Fibroblast of the aortic adventitia (primary cell): ENCODE measurements at regions not wholly inside any gene's neighbourhood (a gene's known extent, or its start where the extent isn't known, plus 50 kb on each side); places are given as distances from the start of the nearest gene placed in this dataset.

Experiments used
- DNase-seq: peaks from one replicate; pipeline ENCODE4 v3.0.0-alpha.2; 2010; ENCODE audit warnings: low read depth
- H3K4me3 ChIP-seq: 2 replicates; pipeline ENCODE4 v1.5.1; 2011; ENCODE audit warnings: low read depth, mild to moderate bottlenecking, control low read depth, low read length, moderate library complexity
- TF ChIP-seq, protein P1 (sequence below): IDR thresholded peaks from 2 replicates; pipeline ENCODE4 v1.5.1; 2011; ENCODE audit warnings: mild to moderate bottlenecking, low read length, control low read depth, inconsistent platforms; ENCODE audit not compliant: insufficient read depth

- no peak overlapping the region for H3K4me3 ChIP-seq
- DNase-seq: peak; percentile 92
- TF ChIP-seq, protein P1, sequence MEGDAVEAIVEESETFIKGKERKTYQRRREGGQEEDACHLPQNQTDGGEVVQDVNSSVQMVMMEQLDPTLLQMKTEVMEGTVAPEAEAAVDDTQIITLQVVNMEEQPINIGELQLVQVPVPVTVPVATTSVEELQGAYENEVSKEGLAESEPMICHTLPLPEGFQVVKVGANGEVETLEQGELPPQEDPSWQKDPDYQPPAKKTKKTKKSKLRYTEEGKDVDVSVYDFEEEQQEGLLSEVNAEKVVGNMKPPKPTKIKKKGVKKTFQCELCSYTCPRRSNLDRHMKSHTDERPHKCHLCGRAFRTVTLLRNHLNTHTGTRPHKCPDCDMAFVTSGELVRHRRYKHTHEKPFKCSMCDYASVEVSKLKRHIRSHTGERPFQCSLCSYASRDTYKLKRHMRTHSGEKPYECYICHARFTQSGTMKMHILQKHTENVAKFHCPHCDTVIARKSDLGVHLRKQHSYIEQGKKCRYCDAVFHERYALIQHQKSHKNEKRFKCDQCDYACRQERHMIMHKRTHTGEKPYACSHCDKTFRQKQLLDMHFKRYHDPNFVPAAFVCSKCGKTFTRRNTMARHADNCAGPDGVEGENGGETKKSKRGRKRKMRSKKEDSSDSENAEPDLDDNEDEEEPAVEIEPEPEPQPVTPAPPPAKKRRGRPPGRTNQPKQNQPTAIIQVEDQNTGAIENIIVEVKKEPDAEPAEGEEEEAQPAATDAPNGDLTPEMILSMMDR: no peak
Observed at GRCh38 chr16:86925067-86925791, 346.9 kb downstream of the FOXL1 start.

DNA sequence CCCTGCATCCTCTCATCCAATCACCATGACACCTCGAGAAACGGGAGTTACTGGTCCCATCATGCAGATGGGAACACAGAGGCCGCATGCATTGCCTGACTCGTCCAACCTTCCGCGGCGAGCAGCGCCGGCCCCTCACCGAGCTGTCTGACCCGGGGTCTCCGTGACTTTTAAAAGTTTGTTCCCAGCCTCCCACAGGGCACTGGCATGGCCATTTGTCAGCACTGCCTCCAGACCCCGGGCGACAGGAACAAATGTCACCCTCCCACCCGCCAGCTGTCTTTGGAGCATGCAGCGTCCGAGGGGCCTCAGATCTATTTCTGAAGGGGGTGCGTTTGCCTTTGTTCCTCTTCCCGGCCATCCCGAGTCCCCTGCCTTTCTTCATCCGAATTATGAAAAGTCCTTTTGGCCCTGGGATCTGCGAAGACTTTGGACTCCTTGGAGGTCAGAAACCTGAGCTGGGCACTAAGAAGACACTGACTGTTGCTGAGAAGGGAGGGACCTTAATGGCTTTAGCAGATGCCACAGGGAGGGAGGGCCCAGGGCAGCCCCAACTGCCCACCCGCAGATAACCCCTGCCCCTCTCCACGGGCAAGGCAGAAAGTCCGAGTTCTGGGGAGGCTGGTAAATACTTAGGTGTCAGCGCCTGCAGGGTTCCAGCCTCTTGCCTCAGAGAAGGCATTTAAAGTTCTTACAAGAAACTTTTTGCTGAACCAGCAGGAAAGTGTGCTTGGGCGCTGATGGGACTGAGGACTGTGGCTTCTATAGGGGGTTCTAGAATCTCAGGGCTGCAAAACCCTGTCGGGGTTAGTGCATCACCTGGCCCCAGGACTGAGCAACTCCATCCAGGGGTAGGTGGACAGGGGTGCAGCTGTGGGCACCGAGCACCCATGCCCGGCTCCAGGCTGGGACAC is 348.1 kb downstream of the FOXL1 start:
- H3K4me3 ChIP-seq: no peak overlapping the region
- DNase-seq: no peak
- TF ChIP-seq, protein P1: no peak

DNA sequence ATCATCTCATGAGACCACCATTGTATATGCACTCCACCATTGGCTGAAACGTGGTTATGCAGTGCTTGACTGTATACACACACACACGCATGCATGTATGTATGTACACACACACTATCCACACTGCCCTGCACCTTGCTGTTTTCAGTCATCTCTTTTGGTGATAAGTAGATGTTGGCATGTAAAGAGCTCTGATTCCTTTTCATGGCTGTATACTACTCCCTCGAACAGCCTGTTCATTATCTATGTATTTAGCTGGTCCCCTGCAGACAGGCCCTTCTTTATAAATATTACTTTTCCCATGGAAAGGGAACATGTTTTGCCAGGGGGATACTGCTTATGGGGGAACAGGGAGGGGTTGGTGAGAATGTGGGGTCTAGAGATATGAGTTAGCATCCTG is 349.4 kb downstream of the FOXL1 start:
- DNase-seq: no peak
- H3K4me3 ChIP-seq: no peak overlapping the region
- TF ChIP-seq, protein P1: no peak

DNA sequence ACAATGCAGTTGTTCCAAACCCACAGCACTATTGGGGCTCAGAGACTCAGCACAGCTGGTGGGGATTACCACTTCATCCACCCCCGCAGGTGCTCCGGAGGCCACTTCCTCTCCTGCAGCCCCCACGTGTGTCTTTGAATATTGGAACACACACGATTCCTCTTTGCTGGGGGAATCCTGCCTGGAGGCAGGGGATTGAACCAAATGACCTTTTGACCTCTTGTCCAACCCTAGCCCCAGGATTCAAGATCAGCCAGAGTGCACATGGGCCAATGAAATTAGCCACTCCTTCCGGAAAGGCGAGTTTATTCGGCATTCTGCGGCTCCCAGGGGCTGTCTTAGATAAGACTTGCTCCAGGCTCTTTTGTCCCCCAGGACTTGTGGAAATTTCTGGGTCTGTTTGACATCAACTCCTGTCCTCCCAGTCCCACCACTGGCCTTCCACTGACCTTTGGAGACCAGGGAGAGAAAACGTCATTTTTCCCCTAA is 350.2 kb downstream of the FOXL1 start:
- DNase-seq: no peak
- TF ChIP-seq, protein P1: no peak
- H3K4me3 ChIP-seq: no peak overlapping the region

DNA sequence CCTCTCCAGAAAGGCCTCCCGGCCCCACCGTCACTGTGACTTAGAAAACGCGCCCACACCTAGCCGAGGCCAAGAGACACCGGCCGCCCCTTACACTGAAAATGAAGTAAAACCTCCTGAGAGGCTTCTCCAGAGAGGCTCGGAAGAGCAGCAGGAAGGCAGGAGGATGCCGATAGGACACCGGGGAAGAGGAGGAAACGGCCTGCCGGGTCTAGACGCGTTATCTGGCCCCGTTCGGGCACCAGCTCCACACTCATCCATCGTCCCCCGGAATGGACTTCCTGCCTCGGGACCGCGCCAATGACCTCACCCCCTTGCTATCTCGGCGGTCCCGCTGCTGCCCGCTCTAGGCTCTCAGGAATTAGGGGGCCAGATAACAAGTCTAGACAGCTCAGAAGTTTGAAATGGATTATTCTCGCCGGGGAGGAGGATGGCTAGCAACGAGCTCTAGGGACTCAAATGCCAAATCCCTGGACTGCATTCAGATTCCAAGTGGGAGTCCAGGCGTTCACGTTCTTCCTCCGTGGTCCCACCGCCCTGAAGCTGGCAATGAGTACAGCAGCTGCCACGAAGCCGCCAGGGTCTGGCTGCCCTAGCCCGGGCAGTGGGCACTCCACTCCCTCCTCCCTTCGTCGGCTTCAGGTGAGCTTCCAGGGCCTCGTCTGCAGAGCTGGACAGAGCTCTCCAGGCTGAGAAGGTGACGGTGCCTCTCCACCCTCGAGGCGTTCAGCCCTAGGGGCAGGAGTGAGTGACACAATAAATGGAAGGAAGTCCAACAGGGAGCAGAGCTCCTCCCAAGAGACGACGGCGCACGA is 350.9 kb downstream of the FOXL1 start:
- TF ChIP-seq, protein P1: no peak
- peak; percentile 95 for DNase-seq

DNA sequence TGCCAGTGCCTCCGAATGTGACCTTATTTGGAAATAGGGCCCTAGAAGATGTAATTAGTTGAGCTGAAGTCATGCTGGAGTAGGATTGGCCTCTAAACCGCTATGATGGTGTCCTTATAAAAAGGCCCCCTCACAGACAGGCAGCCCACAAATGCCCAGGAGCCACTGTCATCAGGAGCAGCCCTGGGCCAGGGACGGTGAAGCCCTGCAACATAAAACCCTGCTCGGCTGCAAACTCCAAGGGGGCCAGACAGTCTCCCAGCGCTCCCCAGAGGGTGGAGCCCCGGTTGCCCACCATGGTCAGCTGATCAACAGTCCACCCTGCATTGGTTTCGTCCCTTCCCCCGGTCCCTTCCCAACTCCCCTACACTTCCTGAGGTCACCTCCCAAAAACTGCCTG is 351.7 kb downstream of the FOXL1 start:
- no peak overlapping the region for H3K4me3 ChIP-seq
- DNase-seq: peak; percentile 21
- TF ChIP-seq, protein P1: no peak

More for the DNA sequence above, 350.9 kb downstream of the FOXL1 start:
- H3K4me3 ChIP-seq: no peak overlapping the region
